Effector memory CD8-positive, alpha-beta T cell (primary cell): ENCODE measurements at regions not wholly inside any gene's neighbourhood (a gene's known extent, or its start where the extent isn't known, plus 50 kb on each side); places are given as distances from the start of the nearest gene placed in this dataset.
A peak's percentile ranks its signal among the peaks of the same experiment; 100 is the strongest.
"Not testable (repeated sequence)": the region's sequence is repeated elsewhere in the genome, so short reads cannot be mapped to it uniquely, and the experiment has no call there.

ENCODE experiments used
- ATAC-seq: fragments of 150-1000 bp; cut with Tn5 transposase; replicated peaks from 2 replicates; pipeline ENCODE4 v1.10.0; 2021; ENCODE audit warnings: mild to moderate bottlenecking, moderate library complexity
- DNase-seq, 3 experiments: peaks; one replicate each; pipeline ENCODE4 v3.0.0; 2021
- H3K27ac Mint-ChIP-seq, 2 donors: one replicate each; pipeline ENCODE4 v1.8.0; 2022; ENCODE audit warnings: mild to moderate bottlenecking in 2 of 2, mixed read lengths in 2 of 2, moderate library complexity in 2 of 2
- H3K27me3 Mint-ChIP-seq, 2 donors: one replicate each; pipeline ENCODE4 v1.8.0; 2022; ENCODE audit warnings: mixed read lengths in 2 of 2
- H3K36me3 Mint-ChIP-seq: one replicate; pipeline ENCODE4 v1.8.0; 2022; ENCODE audit warnings: mild to moderate bottlenecking, moderate library complexity, mixed read lengths; ENCODE audit not compliant: insufficient read depth
- H3K4me1 Mint-ChIP-seq, 2 donors: one replicate each; pipeline ENCODE4 v1.8.0; 2022; ENCODE audit warnings: low read depth in 2 of 2, mixed read lengths in 2 of 2
- H3K4me3 Mint-ChIP-seq, 2 donors: one replicate each; pipeline ENCODE4 v1.8.0; 2022; ENCODE audit warnings: mild to moderate bottlenecking in 2 of 2, mixed read lengths in 2 of 2, moderate library complexity in 2 of 2
- H3K9me3 Mint-ChIP-seq, 2 donors: one replicate each; pipeline ENCODE4 v1.8.0; 2022; ENCODE audit warnings: mixed read lengths in 2 of 2

DNA sequence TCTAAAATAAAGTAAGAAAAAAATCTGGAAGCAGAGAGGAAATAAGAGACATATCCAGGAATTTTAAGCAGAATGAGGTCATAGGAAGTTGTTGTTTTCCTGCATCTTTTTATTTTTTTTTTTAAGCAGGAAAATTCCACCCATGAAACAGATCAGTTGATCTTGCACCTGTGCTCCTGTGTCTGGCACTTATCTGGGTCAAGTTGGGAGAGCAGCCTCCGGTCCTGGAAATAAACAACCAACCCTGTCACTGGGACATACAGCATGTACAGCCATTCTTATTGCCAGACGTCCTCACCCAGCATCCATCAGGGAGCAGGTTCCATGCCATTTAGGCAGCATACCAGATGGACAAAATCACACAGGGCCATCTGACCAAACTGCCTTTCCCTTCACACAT is 266.0 kb upstream of the BTG1 start:
- no peak overlapping the region for H3K4me3 Mint-ChIP-seq
- H3K4me1 Mint-ChIP-seq, result peaks cover 13 to 15% of the 10 kb centered on the region in 2 donors
- no peak for ATAC-seq

DNA sequence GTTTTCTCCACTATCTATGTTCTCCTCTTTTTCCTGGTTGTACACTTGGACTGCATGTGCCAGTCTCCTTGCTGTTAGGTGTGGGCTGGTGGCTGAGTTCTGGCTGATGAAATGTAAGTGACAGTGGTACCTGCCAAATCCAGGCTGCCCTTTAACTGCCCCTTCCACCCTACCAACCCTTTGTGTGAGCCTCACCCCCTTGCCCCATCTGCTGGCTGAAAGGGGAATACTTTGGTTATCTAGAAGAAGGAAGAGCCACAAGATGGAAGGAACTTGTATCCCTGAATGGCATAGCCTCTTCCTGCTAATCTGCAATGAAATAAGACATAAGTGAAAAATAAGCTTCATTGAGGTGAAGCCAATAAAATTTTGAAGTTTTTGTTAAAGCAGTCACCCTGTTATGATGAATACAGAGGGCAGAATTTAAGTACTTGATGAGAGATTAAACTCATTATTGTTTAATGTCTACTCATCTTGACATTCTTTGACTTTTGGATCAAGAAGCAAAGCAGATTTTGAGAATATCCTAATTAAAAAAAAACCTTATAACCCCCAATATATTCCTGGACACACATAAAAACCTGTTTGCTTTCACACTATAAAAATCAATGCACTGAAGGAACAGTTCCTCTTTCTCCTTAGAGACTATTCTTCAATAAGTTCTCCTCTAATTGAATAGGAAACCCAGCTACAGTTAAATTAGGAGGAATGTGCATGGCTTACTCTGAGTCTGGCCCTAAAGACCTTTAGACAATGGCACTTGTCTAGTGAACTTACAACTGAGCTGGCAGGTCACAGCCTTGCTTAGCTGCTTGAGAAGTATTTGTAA is 262.6 kb upstream of the BTG1 start:
- Mint-ChIP-seq H3K36me3 (peaks cover 4% of the 10 kb centered on the region), H3K4me1 (peaks cover 21 to 43% of the 10 kb centered on the region in 2 donors), H3K4me3 (no peak overlapping the region), H3K9me3 (no peaks in the 10 kb centered on the region), H3K27ac (peak overlapping the region in 1 of 2 donors; percentile 82), H3K27me3 (no peaks in the 10 kb centered on the region)
- peak; percentile 38 to 64 (median 48) for DNase-seq
- peak; percentile 26 for ATAC-seq

More for the DNA sequence above, 266.0 kb upstream of the BTG1 start:
- Mint-ChIP-seq H3K27me3 (no peaks in the 10 kb centered on the region), H3K9me3 (no peaks in the 10 kb centered on the region), H3K27ac (no peak overlapping the region), H3K36me3 (no peaks in the 10 kb centered on the region)
- no peak for DNase-seq

DNA sequence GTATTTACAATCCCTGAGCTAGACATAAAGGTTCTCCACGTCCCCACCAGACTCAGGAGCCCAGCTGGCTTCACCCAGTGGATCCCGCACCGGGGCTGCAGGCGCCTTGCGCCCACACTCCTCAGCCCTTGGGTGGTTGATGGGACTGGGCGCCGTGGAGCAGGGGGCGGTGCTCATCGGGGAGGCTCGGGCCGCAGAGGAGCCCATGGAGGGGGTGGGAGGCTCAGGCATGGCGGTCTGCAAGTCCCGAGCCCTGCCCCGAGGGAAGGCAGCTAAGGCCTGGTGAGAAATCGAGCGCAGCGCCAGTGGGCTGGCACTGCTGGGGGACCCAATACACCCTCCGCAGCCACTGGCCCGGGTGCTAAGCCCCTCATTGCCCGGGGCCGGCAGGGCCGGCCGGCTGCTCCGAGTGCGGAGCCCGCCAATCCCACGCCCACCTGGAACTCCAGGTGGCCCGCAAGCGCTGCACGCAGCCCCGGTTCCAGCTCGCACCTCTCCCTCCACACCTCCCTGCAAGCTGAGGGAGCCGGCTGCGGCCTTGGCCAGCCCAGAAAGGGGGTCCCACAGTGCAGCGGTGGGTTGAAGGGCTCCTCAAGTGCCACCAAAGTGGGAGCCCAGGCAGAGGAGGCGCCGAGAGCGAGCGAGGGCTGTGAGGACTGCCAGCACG is 260.9 kb upstream of the BTG1 start:
- not testable (repeated sequence) for DNase-seq, H3K27me3 Mint-ChIP-seq, H3K36me3 Mint-ChIP-seq, H3K9me3 Mint-ChIP-seq, ATAC-seq
- Mint-ChIP-seq H3K27ac (peak overlapping the region in 1 of 2 donors; percentile 96), H3K4me3 (peak overlapping the region in 1 of 2 donors; percentile 90), H3K4me1 (peaks cover 27 to 54% of the 10 kb centered on the region in 2 donors)

DNA sequence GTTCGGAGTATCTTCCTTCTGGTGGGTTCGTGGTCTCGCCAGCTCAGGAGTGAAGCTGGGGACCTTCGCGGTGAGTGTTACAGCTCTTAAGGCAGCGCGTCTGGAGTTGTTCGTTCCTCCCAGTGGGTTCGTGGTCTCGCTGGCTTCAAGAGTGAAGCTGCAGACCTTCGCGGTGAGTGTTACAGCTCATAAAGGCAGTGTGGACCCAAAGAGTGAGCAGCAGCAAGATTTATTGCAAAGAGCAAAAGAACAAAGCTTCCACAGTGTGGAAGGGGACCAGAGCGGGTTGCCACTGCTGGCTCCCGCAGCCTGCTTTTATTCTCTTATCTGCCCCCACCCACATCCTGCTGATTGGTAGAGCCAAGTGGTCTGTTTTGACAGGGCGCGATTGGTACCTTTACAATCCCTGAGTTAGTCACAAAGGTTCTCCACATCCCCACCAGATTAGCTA is 260.2 kb upstream of the BTG1 start:
- H3K27ac Mint-ChIP-seq, result peak overlapping the region; percentile 73 to 96
- H3K9me3 Mint-ChIP-seq, ATAC-seq, H3K27me3 Mint-ChIP-seq, H3K36me3 Mint-ChIP-seq: not testable (repeated sequence)
- peak in 1 of 3 experiments; percentile 42 for DNase-seq
- peaks cover 33 to 59% of the 10 kb centered on the region in 2 donors for H3K4me1 Mint-ChIP-seq
- peak overlapping the region; percentile 72 to 90 for H3K4me3 Mint-ChIP-seq

DNA sequence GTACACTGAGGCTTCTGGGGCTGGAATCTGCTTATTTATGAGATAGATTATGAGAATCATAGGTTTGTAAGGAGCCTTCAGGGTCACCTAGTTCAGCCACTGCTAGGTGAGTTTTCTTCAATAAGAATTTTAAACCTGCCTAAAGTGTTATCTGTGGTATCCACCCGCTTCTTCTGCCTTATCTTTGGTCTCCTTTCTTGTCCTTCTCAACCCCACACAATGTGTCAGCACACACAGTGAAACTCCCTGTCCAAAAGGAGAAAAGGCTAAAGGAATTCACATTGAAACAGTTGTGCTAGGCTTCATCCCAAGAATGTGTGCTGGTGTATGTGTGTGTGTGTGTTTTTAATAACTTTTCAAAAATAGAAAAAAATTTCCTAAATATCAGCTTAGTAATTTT is 259.3 kb upstream of the BTG1 start:
- peaks cover 4% of the 10 kb centered on the region for H3K36me3 Mint-ChIP-seq
- H3K9me3 Mint-ChIP-seq, result no peaks in the 10 kb centered on the region
- H3K4me3 Mint-ChIP-seq, result peak overlapping the region; percentile 72 to 90
- DNase-seq (no peak), ATAC-seq (no peak)
- H3K27me3 Mint-ChIP-seq, result no peaks in the 10 kb centered on the region
- peak overlapping the region; percentile 73 to 96 for H3K27ac Mint-ChIP-seq
- H3K4me1 Mint-ChIP-seq, result peaks cover 40 to 65% of the 10 kb centered on the region in 2 donors

DNA sequence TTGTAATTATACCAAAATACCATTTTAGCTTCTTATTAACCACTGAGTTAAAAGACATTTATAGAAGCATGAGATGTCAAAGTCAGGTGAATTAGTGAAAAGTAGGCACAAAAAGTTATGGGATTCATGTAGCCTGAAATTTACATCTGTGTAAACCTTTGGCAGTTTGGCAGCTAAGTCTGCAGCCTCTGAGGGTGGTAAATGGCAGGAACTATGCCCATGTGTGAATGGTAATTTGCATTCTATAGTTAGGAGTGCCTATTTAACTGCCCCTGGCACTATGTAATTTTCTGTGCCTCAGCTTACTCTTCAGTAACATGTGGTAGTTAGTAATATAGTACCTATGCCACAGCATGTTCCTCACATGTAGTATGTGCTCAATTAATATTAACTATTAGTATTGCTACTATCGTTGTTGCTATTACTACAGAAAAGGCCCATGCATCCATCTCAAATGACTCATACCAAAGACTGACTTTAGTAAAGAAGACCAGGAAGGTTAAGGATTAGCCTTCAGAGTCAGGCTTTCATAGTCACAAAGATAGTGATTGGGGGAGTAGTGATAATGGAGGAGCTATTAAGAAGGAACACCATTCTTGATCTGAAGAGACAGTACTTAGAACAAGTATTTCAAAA is 258.7 kb upstream of the BTG1 start:
- Mint-ChIP-seq H3K36me3 (peaks cover 4% of the 10 kb centered on the region), H3K4me3 (peak overlapping the region; percentile 15 to 69), H3K27me3 (no peaks in the 10 kb centered on the region), H3K27ac (peak overlapping the region; percentile 73 to 96), H3K9me3 (no peaks in the 10 kb centered on the region), H3K4me1 (peaks cover 46 to 70% of the 10 kb centered on the region in 2 donors)
- DNase-seq (no peak), ATAC-seq (no peak)

DNA sequence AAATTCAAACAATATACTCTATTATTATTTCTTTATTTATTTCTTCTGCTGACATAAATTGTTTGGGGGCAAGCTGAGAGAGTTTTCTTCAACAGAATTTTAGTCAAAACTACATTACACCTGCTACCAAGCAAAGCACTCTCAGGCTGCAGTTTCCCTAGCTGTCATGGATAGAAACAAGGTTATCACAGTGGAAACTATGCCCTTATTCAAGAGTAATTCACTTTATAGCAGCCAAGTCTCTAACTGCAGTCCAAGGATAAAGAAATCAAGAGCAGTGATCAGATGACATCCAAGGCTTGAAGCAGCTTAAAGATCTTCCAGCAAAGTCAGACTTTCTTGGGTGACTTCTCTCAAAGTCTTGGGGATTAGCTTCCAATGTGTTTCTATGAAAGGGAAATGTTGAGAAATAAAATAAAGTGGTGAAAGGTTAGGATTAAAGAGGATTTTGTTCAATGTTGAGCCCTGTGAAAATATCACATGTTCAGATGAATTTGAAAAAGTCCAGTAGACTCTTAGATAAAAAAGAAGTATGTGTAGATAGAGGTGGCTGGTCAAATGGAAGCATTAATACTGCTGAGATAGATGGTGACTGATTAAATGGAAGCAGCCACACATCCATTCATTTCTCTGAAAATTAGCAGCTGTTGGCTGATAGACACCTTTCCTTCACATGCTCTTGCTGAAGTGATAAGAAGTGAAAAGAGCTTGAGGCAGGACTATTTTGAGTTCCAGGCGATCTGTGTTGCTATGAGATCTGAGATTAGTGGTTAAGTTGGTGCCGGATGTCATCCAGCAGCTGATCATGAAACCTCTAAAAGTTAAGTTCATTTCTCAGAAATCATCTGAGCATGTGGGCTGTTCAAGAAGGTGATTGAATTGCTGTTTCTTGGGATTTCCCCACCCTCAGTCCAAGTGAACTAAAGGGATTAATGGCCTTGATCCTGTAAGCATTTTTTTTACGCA is 257.8 kb upstream of the BTG1 start:
- peak overlapping the region; percentile 73 to 96 for H3K27ac Mint-ChIP-seq
- peak overlapping the region; percentile 15 to 69 for H3K4me3 Mint-ChIP-seq
- peaks cover 53 to 76% of the 10 kb centered on the region in 2 donors for H3K4me1 Mint-ChIP-seq
- ATAC-seq, result peak; percentile 85
- H3K36me3 Mint-ChIP-seq, result peaks cover 4% of the 10 kb centered on the region
- H3K27me3 Mint-ChIP-seq, result no peaks in the 10 kb centered on the region
- peak; percentile 28 to 54 (median 41) for DNase-seq
- H3K9me3 Mint-ChIP-seq, result no peaks in the 10 kb centered on the region

DNA sequence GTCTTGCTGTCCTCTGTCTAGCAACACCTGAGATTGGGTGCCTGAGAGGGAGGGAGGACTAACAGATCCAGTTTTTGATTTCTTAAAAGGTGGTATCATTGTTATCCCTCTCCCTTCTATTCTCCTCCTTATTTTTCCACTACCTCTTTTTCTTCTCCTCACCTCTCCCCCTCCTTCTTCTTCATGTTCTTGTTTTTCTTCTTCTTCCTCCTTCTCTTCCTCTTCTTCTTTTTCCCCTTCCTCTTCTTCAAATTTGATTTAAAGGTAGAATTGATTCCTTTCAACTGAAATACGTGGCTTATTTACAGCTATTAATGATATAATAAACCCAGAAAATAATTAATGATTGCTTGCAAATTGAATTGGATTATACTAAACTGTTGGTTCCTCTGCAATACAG is 256.8 kb upstream of the BTG1 start:
- H3K4me3 Mint-ChIP-seq, result peak overlapping the region in 1 of 2 donors; percentile 57
- H3K9me3 Mint-ChIP-seq, result no peaks in the 10 kb centered on the region
- peaks cover 4% of the 10 kb centered on the region for H3K36me3 Mint-ChIP-seq
- no peaks in the 10 kb centered on the region for H3K27me3 Mint-ChIP-seq
- ATAC-seq (no peak), DNase-seq (no peak)
- peaks cover 57 to 76% of the 10 kb centered on the region in 2 donors for H3K4me1 Mint-ChIP-seq
- peak overlapping the region; percentile 73 to 96 for H3K27ac Mint-ChIP-seq

DNA sequence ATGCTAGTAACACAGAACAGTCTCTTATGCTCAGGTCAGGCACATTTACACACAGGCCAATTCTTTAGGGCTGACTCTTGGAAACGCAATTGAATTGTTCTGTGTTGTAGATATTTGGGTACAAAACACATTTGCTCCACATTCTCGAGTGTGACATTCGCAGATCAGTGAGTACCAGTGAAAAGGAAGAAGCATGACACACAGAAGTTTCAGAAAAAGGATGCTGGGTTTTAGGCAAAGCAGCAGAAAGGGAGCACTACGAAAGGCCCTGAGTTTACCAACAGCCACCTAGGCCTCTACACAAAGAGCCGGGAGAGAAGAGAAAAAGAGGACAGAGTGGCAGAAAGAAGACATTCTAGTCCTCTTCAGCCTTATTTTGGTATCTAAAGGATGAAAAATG is 254.4 kb upstream of the BTG1 start:
- H3K27me3 Mint-ChIP-seq, result no peaks in the 10 kb centered on the region
- no peaks in the 10 kb centered on the region for H3K9me3 Mint-ChIP-seq
- H3K4me3 Mint-ChIP-seq, result peak overlapping the region; percentile 38 to 53
- H3K36me3 Mint-ChIP-seq, result no peaks in the 10 kb centered on the region
- DNase-seq (no peak), ATAC-seq (no peak)
- peaks cover 58 to 84% of the 10 kb centered on the region in 2 donors for H3K4me1 Mint-ChIP-seq
- peak overlapping the region; percentile 73 to 90 for H3K27ac Mint-ChIP-seq

DNA sequence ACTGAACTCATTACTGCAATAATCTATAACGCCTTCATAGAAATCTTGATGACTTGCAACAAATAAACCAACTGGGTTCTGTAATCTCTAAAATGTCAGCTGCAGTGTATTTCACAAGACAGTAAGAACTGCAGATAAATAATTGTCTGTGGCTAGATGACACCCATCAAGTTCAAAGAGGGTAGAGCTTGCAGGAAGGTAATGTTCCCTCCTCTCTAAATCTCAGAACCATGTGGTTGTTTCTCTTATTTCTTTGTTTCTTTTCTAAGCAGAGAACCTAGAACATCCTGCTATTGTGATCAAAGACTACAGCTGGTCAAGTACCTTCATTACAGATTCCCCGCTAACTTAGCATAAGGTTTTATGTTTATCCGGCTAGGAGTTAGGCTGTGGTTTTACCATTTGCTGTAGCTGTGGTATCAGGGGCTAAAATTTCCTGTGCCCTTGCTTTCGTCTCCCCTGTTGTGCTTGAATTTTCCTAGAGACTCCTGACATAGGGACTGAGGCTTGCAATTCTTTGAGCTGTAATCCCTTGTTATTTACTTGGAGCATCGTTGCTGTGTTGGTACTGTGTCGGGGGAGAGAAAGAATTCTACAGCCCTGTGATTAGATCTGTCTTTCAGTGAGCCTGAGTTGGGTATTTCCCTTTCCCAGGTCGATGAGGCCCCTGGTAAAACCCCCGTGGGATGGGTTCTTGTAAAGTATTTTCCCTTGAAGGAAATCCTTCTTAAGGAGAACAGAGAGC is 253.1 kb upstream of the BTG1 start:
- peak overlapping the region; percentile 73 to 92 for H3K27ac Mint-ChIP-seq
- DNase-seq (peak in 2 of 3 experiments; percentile 7 to 12), ATAC-seq (peak; percentile 90)
- no peaks in the 10 kb centered on the region for H3K36me3 Mint-ChIP-seq
- H3K27me3 Mint-ChIP-seq, result no peaks in the 10 kb centered on the region
- H3K4me3 Mint-ChIP-seq, result peak overlapping the region; percentile 53 to 58
- H3K9me3 Mint-ChIP-seq, result peaks cover 0 to 1% of the 10 kb centered on the region in 2 donors
- H3K4me1 Mint-ChIP-seq, result peaks cover 59 to 81% of the 10 kb centered on the region in 2 donors

DNA sequence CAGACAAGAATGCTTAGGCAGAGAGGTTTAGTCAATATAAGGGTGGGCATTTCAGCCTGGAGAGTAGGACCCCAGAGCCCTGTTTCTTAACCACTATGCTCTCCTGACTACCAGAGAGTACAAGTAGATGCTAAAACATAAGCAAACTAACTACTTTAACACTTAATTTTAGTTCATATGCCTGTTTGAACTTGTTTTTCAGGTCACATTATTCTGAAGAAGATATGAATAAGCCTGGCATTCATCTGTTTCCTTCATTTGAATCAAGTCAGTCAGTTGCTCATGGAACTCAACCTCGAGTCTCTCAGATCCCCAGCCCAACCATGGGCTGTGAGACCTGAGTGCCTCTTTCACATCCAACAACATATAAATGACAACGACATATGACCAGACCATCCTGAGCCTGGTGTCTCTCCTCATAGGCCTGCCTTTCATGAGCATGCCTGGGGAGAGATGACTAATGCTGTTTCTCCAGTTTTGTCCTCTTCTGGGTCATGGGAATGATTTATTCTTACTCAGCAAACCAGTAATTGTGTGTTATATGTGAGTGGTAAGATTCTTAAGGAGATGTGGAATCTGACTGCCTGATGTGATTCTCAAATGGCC is 251.1 kb upstream of the BTG1 start:
- no peak for DNase-seq
- H3K27me3 Mint-ChIP-seq, result no peaks in the 10 kb centered on the region
- H3K4me3 Mint-ChIP-seq, result peak overlapping the region in 1 of 2 donors; percentile 44
- H3K27ac Mint-ChIP-seq, result peak overlapping the region; percentile 73 to 92
- H3K4me1 Mint-ChIP-seq, result peaks cover 48 to 66% of the 10 kb centered on the region in 2 donors
- H3K9me3 Mint-ChIP-seq, result peaks cover 1 to 7% of the 10 kb centered on the region in 2 donors
- no peaks in the 10 kb centered on the region for H3K36me3 Mint-ChIP-seq
- no peak for ATAC-seq

DNA sequence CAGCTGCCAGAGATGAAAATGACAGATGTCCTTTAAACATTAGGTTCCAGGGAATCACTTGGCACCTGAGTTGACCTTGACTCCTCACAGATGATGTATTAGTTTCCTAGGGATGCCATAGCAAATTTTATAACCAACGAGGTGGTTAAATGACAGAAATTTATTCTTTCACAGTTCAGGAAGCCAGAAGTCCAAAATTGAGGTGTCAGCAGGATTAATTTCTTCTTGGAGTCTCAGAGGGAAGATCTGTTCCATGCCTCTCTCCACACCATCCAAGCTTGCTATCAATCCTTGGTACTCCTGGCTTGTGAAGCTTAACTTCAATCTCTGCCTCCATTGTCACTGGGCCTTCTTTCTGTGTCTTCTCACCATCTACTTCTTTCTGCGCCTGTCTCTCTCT is 249.7 kb upstream of the BTG1 start:
- Mint-ChIP-seq H3K4me3 (no peak overlapping the region), H3K27me3 (no peaks in the 10 kb centered on the region), H3K4me1 (peaks cover 39 to 63% of the 10 kb centered on the region in 2 donors), H3K36me3 (no peaks in the 10 kb centered on the region), H3K9me3 (peaks cover 1 to 7% of the 10 kb centered on the region in 2 donors), H3K27ac (no peak overlapping the region)
- no peak for ATAC-seq
- DNase-seq, result no peak
